GM13977 (cell line): ENCODE measurements at regions not wholly inside any gene's neighbourhood (a gene's known extent, or its start where the extent isn't known, plus 50 kb on each side); places are given as distances from the start of the nearest gene placed in this dataset.

ENCODE experiments used
- DNase-seq: peaks from one replicate; pipeline ENCODE4 v3.0.0; 2012; ENCODE audit warnings: low spot score
- in situ Hi-C: fragments of 300-500 bp; cut with MboI; formaldehyde crosslinking; loops from one replicate; pipeline ENCODE4 v1.12.0; 2022; ENCODE audit warnings: low sequenced_read_pairs, low pct_unique_long_range_greater_than_20kb, mixed read lengths, inconsistent platforms; ENCODE audit not compliant: unreplicated experiment
- TF ChIP-seq, protein P1 (sequence below): IDR thresholded peaks from 2 replicates; pipeline ENCODE4 v1.5.1; 2012; ENCODE audit warnings: mild to moderate bottlenecking, control low read depth; ENCODE audit not compliant: insufficient read depth; ENCODE audit errors: extremely low read depth, missing control alignments

DNA sequence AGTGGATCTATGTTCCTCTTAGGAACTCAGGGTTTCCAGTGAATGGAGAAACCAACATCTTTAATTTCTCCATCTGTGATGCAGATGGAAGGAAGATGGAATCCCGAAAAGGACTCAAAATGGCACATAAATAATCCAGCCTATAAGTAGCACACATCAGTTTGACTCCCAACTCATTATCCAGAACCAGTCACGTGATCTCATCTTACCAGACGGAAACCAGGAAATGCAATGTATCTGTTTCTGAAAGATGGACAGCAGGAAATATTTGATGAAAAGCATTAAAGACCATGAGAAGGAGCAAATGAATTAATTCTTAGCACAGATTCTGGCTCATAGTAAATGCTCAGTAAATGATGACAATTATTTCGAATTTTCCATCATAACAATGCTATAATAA is 443.1 kb upstream of the FMR1 start:
- TF ChIP-seq, protein P1, sequence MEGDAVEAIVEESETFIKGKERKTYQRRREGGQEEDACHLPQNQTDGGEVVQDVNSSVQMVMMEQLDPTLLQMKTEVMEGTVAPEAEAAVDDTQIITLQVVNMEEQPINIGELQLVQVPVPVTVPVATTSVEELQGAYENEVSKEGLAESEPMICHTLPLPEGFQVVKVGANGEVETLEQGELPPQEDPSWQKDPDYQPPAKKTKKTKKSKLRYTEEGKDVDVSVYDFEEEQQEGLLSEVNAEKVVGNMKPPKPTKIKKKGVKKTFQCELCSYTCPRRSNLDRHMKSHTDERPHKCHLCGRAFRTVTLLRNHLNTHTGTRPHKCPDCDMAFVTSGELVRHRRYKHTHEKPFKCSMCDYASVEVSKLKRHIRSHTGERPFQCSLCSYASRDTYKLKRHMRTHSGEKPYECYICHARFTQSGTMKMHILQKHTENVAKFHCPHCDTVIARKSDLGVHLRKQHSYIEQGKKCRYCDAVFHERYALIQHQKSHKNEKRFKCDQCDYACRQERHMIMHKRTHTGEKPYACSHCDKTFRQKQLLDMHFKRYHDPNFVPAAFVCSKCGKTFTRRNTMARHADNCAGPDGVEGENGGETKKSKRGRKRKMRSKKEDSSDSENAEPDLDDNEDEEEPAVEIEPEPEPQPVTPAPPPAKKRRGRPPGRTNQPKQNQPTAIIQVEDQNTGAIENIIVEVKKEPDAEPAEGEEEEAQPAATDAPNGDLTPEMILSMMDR = no peak
- DNase-seq = no peak
- in situ Hi-C loops = no loop called here

DNA sequence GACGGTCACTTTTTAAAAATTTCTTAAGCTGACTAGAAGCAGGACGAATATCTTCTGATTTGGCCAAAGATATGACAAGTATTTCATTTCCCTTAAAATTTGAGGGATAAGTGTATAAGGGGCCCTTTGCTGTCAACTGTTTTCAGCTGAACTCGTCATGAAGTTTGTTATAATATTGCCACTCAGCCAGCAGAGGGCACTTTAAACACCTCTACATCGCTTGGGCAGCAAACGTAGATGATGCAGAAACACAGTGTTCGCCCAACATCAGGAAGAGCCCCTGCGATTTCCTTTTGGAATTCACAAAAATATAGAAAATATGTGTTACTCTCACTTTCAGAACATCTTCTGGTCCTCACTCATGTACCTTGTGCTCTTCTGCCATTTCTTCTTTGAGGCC is 435.7 kb upstream of the FMR1 start:
- DNase-seq = no peak
- in situ Hi-C loops = no loop called here
- TF ChIP-seq, protein P1 = peak; percentile 63

DNA sequence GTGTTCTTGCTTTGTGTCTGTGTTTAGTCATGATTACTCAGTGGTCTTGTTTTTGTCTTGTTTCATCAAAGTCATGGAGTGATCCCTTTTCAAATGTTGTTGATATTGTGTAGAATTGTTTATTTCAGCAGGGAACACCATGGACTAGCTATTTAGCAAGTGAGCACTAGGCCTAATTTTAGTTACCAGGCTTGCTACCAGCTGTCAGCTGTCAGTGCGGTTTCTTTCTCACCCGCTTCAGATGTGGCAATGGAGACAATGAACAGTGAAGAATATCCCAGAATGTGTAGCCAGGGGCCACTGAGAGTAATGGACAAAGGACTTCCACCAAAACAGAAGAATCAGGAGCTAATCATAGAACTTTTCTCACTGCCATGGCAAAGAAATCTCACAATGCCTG is 432.8 kb upstream of the FMR1 start:
- TF ChIP-seq, protein P1 = no peak
- DNase-seq = no peak
- in situ Hi-C loops = no loop called here

DNA sequence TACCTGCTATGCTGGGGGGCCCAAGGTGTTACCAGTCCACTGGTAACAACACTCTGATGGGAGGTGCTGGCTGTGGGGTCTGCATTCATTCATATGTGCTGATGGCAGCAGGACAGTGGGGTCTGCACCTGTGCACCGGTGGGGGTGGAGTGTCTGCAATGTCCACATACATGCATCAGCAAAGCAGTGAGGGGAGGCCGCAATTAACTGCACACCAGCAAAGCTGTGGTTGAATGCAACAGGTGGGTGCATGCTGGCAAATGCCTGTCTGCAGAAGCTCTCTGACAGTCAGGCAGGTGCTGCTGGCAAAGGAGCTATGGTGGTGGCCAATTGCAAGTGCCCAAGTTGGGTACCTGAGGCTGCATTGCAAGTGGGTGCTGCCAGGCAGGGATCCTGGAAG is 426.5 kb upstream of the FMR1 start:
- DNase-seq = no peak
- in situ Hi-C loops = no loop called here
- TF ChIP-seq, protein P1 = no peak

DNA sequence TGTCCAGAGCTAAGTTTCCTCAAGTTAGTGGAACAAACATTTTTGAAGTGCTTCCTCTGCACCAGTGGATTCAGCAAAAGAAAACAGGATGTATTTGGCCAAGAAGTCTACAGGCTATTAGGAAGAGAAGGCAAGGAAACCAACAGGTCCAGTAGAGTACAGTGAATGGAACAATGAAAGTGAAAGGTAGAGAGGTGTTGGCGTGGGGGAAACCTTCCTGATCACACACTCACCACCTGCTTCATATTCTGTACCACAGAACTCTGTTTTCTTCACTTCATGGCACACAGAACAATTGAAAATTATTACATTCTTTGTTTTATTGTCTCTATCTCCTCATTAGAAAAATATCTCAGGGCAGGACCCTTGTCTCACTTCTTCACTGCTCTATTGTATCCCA is 417.4 kb upstream of the FMR1 start:
- in situ Hi-C loops = no loop called here

DNA sequence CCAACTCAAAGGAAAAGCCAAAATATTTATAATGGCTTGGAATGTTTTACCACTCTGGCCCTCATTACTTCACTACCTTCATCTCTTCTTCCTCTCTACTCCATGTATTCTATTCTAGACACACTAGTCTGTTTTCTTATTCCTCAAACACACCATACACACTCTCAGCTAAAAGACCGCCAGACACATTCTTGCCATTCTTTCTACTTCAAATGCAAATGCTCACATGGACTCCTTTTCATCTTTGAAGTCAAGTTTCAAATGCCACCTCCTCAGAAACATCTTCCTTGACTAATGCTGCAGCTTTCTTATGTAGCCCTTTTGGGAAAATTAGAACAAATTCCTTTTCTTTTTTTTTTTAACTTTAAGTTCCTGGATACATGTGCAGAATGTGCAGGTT is 412.9 kb upstream of the FMR1 start:
- no peak for DNase-seq
- in situ Hi-C loops = no loop called here
- TF ChIP-seq, protein P1 = no peak

More for the DNA sequence above, 417.4 kb upstream of the FMR1 start:
- TF ChIP-seq, protein P1 = no peak
- no peak for DNase-seq

DNA sequence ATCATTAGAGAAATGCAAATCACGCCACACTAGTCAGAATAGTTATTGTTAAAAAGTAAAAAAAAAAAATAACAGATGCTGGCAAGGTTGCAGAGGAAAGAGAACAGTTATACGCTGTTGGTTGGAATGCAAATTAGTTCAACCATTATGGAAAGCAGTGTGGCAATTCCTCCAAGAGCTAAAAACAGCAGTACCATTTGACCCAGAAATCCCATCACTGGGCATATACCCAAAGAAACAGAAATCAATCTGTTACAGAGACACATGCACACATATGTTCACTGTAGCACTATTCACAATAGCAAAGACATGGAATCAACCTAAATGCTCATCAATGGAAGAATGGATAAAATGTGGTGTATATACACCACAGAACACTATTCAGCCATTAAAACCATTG is 388.7 kb upstream of the FMR1 start:
- DNase-seq = no peak
- in situ Hi-C loops = no loop called here
- TF ChIP-seq, protein P1 = no peak
